Mammary epithelial cell (primary cell): ENCODE measurements at regions not wholly inside any gene's neighbourhood (a gene's known extent, or its start where the extent isn't known, plus 50 kb on each side); places are given as distances from the start of the nearest gene placed in this dataset.

Experiments used
- CTCF ChIP-seq, 2 donors: IDR thresholded peaks in 1 of 2; conservative IDR thresholded peaks in 1 of 2; 2 replicates each; pipeline ENCODE4 v1.5.1; 2011 to 2012; ENCODE audit warnings: inconsistent platforms in 2 of 2, low read length in 2 of 2, mild to moderate bottlenecking in 2 of 2, control low read depth in 1 of 2, low read depth in 1 of 2; ENCODE audit not compliant: insufficient read depth in 1 of 2; ENCODE audit errors: extremely low read depth in 1 of 2
- EZH2 ChIP-seq: IDR thresholded peaks from 2 replicates; pipeline ENCODE4 v1.6.1; 2012; ENCODE audit warnings: low read length, inconsistent platforms, borderline replicate concordance

GRCh38 chr2:58918141-58918540 lies 677.0 kb upstream of the FANCL start:
- TF ChIP-seq CTCF (conservative IDR thresholded peaks at IDR 0.05 in 1 of 2, IDR thresholded peaks at IDR 0.05 in 1 of 2; ENCODE audit: extremely low read depth in 1 of 2, insufficient read depth in 1 of 2, low read depth in 1 of 2, low read length in 2 of 2) (no peak), EZH2 (no peak)
